HFF-Myc (cell line): ENCODE measurements at regions not wholly inside any gene's neighbourhood (a gene's known extent, or its start where the extent isn't known, plus 50 kb on each side); places are given as distances from the start of the nearest gene placed in this dataset.

ENCODE experiments used
- DNase-seq: peaks from one replicate; pipeline ENCODE4 v3.0.0-alpha.2; 2011; ENCODE audit warnings: low read depth; ENCODE audit errors: extremely low read depth
- H3K4me3 ChIP-seq: replicated peaks from 2 replicates; pipeline ENCODE4 v1.5.1; 2011; ENCODE audit warnings: low read depth, mild to moderate bottlenecking, control low read depth, low read length
- TF ChIP-seq, protein P1 (sequence below): IDR thresholded peaks from 2 replicates; pipeline ENCODE4 v1.5.1; 2012; ENCODE audit warnings: mild to moderate bottlenecking, low read depth, low read length, control low read depth; ENCODE audit errors: missing control alignments

DNA sequence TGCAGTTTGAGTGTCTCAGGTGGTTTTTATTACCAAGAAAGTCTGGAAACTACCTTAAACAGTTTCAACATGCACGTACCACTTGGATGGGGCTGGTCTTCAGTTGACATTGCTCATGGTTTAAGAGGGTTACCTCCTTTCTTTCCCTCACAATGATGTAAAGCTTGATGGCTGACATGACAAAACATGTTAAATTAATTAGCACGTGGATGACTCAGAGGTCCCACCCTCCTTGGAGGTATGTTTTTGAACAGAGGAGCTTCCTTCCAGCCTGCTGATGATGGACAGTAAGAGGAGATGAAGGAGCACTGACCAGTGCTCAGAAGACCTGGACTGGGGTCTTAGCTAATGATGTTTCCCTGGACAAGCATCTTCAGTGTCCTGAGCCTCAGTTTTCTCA lies 322.3 kb upstream of the PODXL start:
- no peak for DNase-seq
- H3K4me3 ChIP-seq = no peak overlapping the region
- TF ChIP-seq, protein P1, sequence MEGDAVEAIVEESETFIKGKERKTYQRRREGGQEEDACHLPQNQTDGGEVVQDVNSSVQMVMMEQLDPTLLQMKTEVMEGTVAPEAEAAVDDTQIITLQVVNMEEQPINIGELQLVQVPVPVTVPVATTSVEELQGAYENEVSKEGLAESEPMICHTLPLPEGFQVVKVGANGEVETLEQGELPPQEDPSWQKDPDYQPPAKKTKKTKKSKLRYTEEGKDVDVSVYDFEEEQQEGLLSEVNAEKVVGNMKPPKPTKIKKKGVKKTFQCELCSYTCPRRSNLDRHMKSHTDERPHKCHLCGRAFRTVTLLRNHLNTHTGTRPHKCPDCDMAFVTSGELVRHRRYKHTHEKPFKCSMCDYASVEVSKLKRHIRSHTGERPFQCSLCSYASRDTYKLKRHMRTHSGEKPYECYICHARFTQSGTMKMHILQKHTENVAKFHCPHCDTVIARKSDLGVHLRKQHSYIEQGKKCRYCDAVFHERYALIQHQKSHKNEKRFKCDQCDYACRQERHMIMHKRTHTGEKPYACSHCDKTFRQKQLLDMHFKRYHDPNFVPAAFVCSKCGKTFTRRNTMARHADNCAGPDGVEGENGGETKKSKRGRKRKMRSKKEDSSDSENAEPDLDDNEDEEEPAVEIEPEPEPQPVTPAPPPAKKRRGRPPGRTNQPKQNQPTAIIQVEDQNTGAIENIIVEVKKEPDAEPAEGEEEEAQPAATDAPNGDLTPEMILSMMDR = no peak

DNA sequence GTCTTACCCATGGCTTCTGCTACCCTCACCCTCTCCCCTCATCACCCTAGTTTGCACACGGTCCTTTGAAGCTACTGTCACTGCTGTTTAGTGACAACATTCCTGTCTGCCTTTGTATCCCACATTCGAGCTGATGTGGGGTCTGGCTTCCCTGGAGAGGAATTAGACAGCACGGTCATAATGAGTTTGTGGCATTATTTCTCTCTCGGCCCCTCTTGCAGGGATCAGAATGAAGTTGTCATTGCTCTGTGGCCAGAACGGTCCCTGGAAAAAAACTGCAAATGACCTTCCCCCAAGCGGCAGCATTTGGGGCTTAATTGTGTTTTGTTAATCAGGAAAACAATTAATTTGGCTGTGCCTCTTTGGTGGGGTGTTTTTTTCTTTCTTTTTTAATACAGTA lies 317.2 kb upstream of the PODXL start:
- DNase-seq = no peak
- no peak overlapping the region for H3K4me3 ChIP-seq
- TF ChIP-seq, protein P1 = no peak

DNA sequence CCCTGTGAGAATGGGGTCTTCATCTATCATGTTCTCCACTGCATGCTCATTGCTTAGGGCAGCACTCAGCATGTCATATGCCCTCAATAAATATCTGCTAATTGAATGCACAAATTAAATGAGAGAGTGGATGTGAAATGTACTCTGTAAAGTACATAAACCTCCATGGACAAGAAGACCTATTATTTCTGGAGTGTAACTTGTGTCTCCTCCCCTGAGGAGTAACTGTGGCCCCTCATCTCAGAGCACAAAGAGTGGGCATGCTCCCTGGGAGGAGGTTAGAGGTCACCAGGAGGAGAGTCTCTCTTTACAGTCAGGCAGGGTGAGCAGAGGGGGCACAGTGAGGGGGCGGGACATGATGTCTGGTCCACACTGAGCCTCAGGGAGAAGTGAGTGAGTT lies 313.6 kb upstream of the PODXL start:
- no peak for DNase-seq
- no peak overlapping the region for H3K4me3 ChIP-seq
- TF ChIP-seq, protein P1 = no peak

DNA sequence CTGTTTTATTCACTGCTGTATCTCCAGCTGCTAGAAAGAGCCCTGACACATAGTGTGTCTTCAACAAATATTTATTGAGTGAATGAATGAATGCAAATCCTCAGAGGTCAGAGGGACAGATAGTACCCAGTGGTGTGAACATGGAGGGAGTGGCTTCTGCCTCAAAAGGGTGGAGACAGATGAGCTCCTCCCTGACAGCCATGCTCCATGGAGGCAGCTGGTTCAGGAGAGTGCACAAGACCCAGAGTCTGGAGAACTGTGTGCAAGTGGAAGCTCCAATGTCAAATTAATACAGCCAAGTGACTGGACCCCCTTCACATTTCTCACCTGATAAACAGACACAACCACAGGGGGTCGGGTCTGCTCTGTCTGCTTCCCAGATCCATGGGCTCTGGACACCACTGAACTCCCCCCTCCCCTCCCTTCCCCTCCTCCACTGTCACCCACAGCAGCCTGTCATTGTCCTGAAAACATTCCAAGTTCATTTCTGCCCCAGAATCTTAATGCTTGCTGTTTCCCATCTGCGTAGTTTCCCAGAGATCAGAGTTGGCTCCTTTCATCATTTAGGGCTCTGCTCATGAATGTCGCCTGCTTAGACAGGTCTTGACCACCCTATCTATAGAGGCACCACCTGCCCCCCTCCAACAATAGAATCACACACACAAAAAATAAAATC lies 312.9 kb upstream of the PODXL start:
- TF ChIP-seq, protein P1 = no peak
- no peak for DNase-seq
- no peak overlapping the region for H3K4me3 ChIP-seq

DNA sequence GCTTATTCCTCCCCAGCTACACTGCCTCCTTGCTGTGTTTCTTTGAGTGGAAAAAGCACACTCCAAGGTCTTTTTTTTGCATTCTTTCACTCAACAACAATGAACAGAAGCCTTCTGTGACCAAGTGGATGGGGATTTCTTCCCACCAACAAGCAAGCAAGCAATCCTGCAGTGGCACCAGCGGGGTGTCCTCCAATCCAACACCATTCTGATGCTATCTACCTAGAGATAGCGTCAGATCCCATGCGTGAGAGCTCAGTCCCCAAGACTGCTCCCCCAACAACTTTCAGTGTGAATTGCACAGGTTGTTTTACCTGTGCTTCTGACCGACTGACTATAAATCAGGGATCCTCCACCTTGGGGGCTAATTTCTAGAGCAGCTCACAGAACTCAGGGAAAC lies 311.0 kb upstream of the PODXL start:
- no peak overlapping the region for H3K4me3 ChIP-seq
- DNase-seq = no peak
- TF ChIP-seq, protein P1 = no peak

DNA sequence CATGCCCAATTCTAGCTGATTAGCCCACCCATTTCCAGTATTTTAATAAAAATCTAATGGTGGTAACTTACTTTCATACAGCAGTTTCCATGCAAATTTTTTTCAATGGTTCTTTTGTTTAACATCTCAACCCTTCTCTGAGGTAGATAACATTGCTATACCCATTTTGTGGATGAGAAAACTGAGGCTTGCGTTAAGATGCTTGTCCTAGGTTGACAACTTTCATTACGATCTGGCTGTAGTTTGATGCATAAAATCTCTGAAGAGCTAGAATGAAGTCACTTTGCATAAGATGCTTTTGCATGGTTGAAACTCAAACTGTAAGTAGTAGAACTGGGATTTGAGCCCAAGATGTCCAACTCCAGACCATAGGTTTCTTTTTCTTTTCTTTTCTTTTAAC lies 309.5 kb upstream of the PODXL start:
- no peak overlapping the region for H3K4me3 ChIP-seq
- TF ChIP-seq, protein P1 = no peak
- DNase-seq = no peak
